ENCODE measurements at regions not wholly inside any gene's neighbourhood (a gene's known extent, or its start where the extent isn't known, plus 50 kb on each side); places are given as distances from the start of the nearest gene placed in this dataset.

GRCh38 chr6:68458447-68458846 lies 176.6 kb upstream of the ADGRB3 start:
- Histone ChIP-seq H3K4me1 (no peaks in the 10 kb centered on the region), H3K27ac (no peak overlapping the region), H3K4me3 (no peak overlapping the region), H3K9me3 (no peaks in the 10 kb centered on the region), H3K4me2 (no peak overlapping the region)
- ChIA-PET POLR2A (no interaction called here), CTCF (no interaction called here)
- no peak for TF ChIP-seq GATA3 (IDR thresholded peaks at IDR 0.05; ENCODE audit: borderline replicate concordance)
- no peak for TF ChIP-seq NFE2L2 (conservative IDR thresholded peaks at IDR 0.05; ENCODE audit: low read length)
- no peak for TF ChIP-seq RFX5 (IDR thresholded peaks at IDR 0.05)
- DNase-seq (ENCODE audit: low read depth in 1 of 2, low spot score in 1 of 2) (no peak), ATAC-seq (no peak), FAIRE-seq (no peak)
- 31% methylated on average over 3 of the region's 3 CpGs for WGBS (ENCODE audit: missing lambda C conversion rate)

DNA sequence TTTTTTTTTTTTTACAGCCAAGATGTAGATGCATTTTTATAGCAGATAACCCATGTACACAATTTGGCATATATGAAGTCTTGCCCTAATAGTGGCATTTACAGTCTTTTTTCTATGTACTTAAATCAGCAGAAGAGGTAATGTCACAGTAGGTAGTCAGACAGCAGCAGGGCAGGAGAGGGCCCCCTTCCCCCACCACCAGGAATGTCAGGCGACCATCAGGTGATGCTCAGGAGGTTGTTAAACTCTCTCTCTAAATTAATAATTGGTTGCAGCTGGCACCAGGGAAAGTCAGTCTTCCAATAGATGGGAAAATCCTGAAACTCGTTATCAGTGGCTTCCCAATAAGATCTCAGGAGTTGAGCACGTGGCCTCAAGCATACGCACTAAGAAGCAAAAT lies 188.0 kb upstream of the ADGRB3 start:
- WGBS (ENCODE audit: missing lambda C conversion rate) = 5% methylated on average over 4 of the region's 4 CpGs
- H3K4me1 ChIP-seq = no peaks in the 10 kb centered on the region
- no peak overlapping the region for H3K4me3 ChIP-seq
- no peak overlapping the region for H3K4me2 ChIP-seq
- FAIRE-seq = no peak
- no peak for DNase-seq (ENCODE audit: low read depth in 1 of 2, low spot score in 1 of 2)
- ChIA-PET CTCF (no interaction called here), POLR2A (no interaction called here)
- ATAC-seq = no peak
- no peak for TF ChIP-seq HOXB13 (CRISPR knock-in tag; IDR thresholded peaks at IDR 0.05; ENCODE audit: low read depth)
- no peak for TF ChIP-seq ESRRA (IDR thresholded peaks at IDR 0.05; ENCODE audit: borderline replicate concordance, low read length)
- no peak for TF ChIP-seq KDM5A (IDR thresholded peaks at IDR 0.05)
- TF ChIP-seq TFCP2L1 (CRISPR knock-in tag; IDR thresholded peaks at IDR 0.05) = no peak
- TF ChIP-seq, protein P1, sequence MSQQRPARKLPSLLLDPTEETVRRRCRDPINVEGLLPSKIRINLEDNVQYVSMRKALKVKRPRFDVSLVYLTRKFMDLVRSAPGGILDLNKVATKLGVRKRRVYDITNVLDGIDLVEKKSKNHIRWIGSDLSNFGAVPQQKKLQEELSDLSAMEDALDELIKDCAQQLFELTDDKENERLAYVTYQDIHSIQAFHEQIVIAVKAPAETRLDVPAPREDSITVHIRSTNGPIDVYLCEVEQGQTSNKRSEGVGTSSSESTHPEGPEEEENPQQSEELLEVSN (IDR thresholded peaks at IDR 0.05; ENCODE audit: borderline replicate concordance, low read depth) = no peak
- no peak for TF ChIP-seq EHMT2 (IDR thresholded peaks at IDR 0.05; ENCODE audit: low read depth)
- no peak for TF ChIP-seq BHLHE40 (IDR thresholded peaks at IDR 0.05; ENCODE audit: low read depth, low read length)
- TF ChIP-seq, protein P2, sequence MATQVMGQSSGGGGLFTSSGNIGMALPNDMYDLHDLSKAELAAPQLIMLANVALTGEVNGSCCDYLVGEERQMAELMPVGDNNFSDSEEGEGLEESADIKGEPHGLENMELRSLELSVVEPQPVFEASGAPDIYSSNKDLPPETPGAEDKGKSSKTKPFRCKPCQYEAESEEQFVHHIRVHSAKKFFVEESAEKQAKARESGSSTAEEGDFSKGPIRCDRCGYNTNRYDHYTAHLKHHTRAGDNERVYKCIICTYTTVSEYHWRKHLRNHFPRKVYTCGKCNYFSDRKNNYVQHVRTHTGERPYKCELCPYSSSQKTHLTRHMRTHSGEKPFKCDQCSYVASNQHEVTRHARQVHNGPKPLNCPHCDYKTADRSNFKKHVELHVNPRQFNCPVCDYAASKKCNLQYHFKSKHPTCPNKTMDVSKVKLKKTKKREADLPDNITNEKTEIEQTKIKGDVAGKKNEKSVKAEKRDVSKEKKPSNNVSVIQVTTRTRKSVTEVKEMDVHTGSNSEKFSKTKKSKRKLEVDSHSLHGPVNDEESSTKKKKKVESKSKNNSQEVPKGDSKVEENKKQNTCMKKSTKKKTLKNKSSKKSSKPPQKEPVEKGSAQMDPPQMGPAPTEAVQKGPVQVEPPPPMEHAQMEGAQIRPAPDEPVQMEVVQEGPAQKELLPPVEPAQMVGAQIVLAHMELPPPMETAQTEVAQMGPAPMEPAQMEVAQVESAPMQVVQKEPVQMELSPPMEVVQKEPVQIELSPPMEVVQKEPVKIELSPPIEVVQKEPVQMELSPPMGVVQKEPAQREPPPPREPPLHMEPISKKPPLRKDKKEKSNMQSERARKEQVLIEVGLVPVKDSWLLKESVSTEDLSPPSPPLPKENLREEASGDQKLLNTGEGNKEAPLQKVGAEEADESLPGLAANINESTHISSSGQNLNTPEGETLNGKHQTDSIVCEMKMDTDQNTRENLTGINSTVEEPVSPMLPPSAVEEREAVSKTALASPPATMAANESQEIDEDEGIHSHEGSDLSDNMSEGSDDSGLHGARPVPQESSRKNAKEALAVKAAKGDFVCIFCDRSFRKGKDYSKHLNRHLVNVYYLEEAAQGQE (IDR thresholded peaks at IDR 0.05) = no peak
- TF ChIP-seq NR3C1 (IDR thresholded peaks at IDR 0.05) = no peak
- no peak for TF ChIP-seq EHF (CRISPR knock-in tag; IDR thresholded peaks at IDR 0.05)
- TF ChIP-seq POLR2AphosphoS2 (conservative IDR thresholded peaks at IDR 0.05; ENCODE audit: low read length) = no peak
- no peak for TF ChIP-seq HES2 (IDR thresholded peaks at IDR 0.05)
- TF ChIP-seq RNF2 (IDR thresholded peaks at IDR 0.05; ENCODE audit: borderline replicate concordance, low read depth) = no peak
- TF ChIP-seq, protein P3, sequence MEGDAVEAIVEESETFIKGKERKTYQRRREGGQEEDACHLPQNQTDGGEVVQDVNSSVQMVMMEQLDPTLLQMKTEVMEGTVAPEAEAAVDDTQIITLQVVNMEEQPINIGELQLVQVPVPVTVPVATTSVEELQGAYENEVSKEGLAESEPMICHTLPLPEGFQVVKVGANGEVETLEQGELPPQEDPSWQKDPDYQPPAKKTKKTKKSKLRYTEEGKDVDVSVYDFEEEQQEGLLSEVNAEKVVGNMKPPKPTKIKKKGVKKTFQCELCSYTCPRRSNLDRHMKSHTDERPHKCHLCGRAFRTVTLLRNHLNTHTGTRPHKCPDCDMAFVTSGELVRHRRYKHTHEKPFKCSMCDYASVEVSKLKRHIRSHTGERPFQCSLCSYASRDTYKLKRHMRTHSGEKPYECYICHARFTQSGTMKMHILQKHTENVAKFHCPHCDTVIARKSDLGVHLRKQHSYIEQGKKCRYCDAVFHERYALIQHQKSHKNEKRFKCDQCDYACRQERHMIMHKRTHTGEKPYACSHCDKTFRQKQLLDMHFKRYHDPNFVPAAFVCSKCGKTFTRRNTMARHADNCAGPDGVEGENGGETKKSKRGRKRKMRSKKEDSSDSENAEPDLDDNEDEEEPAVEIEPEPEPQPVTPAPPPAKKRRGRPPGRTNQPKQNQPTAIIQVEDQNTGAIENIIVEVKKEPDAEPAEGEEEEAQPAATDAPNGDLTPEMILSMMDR (IDR thresholded peaks at IDR 0.05) = no peak
- no peak for TF ChIP-seq RFX5 (IDR thresholded peaks at IDR 0.05)
- no peaks in the 10 kb centered on the region for H3K9me3 ChIP-seq
- H3K27ac ChIP-seq = no peak overlapping the region

DNA sequence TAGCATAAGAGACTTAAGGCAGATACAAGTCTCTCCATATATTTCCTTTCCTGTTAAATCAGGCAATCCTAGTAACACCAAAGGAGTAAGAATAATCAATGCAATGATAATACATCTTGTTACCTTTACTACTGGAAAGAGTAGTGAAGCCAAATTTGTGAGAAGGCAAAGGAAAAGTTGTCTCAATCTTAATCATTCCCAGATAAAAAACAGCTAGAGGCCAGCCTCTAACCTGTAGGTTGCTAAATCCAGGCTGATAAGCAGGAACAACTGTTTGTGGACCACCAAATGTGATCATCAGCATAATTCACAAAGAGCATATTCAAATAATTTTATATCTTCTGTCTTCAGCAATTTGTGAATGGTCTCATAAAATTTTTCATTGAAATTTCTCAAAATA lies 189.2 kb upstream of the ADGRB3 start:
- no peaks in the 10 kb centered on the region for H3K9me3 ChIP-seq
- TF ChIP-seq SREBF2 (IDR thresholded peaks at IDR 0.05) = no peak
- no peak for TF ChIP-seq HOXB13 (CRISPR knock-in tag; IDR thresholded peaks at IDR 0.05; ENCODE audit: low read depth)
- no peak for TF ChIP-seq HES2 (IDR thresholded peaks at IDR 0.05)
- TF ChIP-seq NPAS2 (CRISPR knock-in tag; IDR thresholded peaks at IDR 0.05; ENCODE audit: borderline replicate concordance) = no peak
- no peak for TF ChIP-seq CBX8 (IDR thresholded peaks at IDR 0.05)
- TF ChIP-seq POLR2AphosphoS2 (conservative IDR thresholded peaks at IDR 0.05; ENCODE audit: low read length) = no peak
- TF ChIP-seq SMC3 (IDR thresholded peaks at IDR 0.05) = no peak
- TF ChIP-seq EHF (CRISPR knock-in tag; IDR thresholded peaks at IDR 0.05) = no peak
- no peak for TF ChIP-seq NR3C1 (IDR thresholded peaks at IDR 0.05)
- TF ChIP-seq POLR2A (IDR thresholded peaks at IDR 0.05; ENCODE audit: low read length) = no peak
- no peak for TF ChIP-seq JUNB (IDR thresholded peaks at IDR 0.05)
- no peak for TF ChIP-seq CBX2 (IDR thresholded peaks at IDR 0.05; ENCODE audit: borderline replicate concordance, low read depth)
- no peak for TF ChIP-seq TFCP2L1 (CRISPR knock-in tag; IDR thresholded peaks at IDR 0.05)
- no peak for TF ChIP-seq TP53 (CRISPR knock-in tag; IDR thresholded peaks at IDR 0.05)
- no peak for TF ChIP-seq EP300 (IDR thresholded peaks at IDR 0.05)
- no peak overlapping the region for H3K27ac ChIP-seq
- no peak for FAIRE-seq
- ATAC-seq = no peak
- ChIA-PET CTCF (no interaction called here), POLR2A (no interaction called here)
- H3K4me1 ChIP-seq = no peaks in the 10 kb centered on the region
- H3K4me2 ChIP-seq = no peak overlapping the region
- H3K4me3 ChIP-seq = no peak overlapping the region
- no peak for DNase-seq (ENCODE audit: low read depth in 1 of 2, low spot score in 1 of 2)

Measured in A549 (cell line).